HFF-Myc (cell line): ENCODE measurements at regions not wholly inside any gene's neighbourhood (a gene's known extent, or its start where the extent isn't known, plus 50 kb on each side); places are given as distances from the start of the nearest gene placed in this dataset.

Source experiments
- DNase-seq: peaks from one replicate; pipeline ENCODE4 v3.0.0-alpha.2; 2011; ENCODE audit warnings: low read depth; ENCODE audit errors: extremely low read depth
- H3K4me3 ChIP-seq: replicated peaks from 2 replicates; pipeline ENCODE4 v1.5.1; 2011; ENCODE audit warnings: low read depth, mild to moderate bottlenecking, control low read depth, low read length
- TF ChIP-seq, protein P1 (sequence below): IDR thresholded peaks from 2 replicates; pipeline ENCODE4 v1.5.1; 2012; ENCODE audit warnings: mild to moderate bottlenecking, low read depth, low read length, control low read depth; ENCODE audit errors: missing control alignments

DNA sequence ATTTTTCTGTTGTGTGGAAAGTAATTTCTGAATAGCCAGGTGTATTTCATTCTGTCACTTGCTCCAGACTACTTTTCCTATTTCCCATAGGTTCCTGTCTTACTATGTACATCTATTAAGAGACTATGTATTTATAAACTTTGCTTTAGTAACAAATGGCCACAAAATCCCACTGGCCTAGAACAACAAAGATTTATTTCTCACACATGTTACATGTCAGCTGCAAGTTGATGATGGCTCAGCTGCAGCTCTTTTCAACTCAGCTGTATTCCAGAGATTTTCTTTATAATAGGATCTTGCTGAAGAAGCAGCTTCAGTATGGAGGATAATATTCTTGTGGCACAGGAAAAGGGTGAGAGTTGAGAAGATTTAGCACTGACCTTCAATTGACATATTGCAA lies 539.6 kb upstream of the LRRC4C start:
- TF ChIP-seq, protein P1, sequence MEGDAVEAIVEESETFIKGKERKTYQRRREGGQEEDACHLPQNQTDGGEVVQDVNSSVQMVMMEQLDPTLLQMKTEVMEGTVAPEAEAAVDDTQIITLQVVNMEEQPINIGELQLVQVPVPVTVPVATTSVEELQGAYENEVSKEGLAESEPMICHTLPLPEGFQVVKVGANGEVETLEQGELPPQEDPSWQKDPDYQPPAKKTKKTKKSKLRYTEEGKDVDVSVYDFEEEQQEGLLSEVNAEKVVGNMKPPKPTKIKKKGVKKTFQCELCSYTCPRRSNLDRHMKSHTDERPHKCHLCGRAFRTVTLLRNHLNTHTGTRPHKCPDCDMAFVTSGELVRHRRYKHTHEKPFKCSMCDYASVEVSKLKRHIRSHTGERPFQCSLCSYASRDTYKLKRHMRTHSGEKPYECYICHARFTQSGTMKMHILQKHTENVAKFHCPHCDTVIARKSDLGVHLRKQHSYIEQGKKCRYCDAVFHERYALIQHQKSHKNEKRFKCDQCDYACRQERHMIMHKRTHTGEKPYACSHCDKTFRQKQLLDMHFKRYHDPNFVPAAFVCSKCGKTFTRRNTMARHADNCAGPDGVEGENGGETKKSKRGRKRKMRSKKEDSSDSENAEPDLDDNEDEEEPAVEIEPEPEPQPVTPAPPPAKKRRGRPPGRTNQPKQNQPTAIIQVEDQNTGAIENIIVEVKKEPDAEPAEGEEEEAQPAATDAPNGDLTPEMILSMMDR = no peak
- no peak for DNase-seq
- no peak overlapping the region for H3K4me3 ChIP-seq

DNA sequence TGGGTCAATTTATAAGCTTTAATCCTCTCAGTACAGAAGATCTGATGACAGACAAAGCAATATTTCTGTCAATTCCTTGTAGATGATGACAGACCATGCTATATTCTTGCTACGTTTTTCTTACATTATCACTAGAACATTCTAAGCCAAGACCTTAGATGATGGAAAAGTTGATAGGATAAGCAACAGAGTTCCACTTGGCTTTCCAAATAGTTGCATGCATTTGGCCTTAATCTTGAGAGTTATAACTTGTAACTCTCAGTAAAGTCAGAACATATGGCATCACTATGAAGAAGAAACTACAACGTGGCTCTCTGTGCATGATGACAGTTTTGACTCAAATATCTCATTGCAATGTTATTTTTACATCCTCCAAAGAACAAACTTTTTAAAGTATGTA lies 544.3 kb upstream of the LRRC4C start:
- no peak overlapping the region for H3K4me3 ChIP-seq
- DNase-seq = no peak
- TF ChIP-seq, protein P1 = no peak

DNA sequence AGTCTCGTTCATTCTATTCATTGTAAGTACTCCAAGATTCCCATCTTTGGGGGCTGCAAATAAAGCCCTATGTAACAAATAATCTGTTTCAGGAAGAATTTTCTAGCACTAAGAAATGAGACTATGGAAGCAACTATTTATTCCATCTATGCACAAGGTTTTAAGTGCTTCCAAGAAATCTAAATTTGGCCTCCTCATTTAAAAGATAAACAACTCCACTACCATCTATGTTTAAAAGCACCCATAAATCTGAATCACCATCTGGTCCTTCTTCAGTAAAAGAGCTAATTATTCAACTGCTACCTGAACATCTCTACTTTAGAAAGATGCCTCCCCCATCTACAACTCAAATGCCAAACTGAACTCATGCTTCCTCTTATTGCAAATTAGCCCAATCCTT lies 547.3 kb upstream of the LRRC4C start:
- H3K4me3 ChIP-seq = no peak overlapping the region
- TF ChIP-seq, protein P1 = no peak
- DNase-seq = no peak

DNA sequence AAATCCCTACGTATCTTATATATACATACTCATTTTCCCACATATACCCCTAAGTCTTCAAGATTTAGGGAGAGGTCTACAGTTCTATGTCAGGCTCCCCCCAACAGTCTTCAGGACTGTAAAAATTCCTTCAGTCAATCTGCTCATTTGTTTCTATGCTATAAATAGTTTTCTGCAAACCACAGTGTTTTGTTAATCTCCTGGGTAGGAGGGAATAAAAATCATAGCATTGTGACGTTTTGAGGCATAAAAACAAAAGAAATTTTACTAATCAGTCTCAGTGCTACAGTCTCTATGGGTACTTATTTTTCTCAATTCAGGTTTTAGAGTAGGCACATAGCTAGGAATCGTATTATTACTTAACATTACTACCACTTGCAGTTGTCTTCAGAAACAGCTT lies 552.8 kb upstream of the LRRC4C start:
- H3K4me3 ChIP-seq = no peak overlapping the region
- no peak for DNase-seq
- TF ChIP-seq, protein P1 = no peak

DNA sequence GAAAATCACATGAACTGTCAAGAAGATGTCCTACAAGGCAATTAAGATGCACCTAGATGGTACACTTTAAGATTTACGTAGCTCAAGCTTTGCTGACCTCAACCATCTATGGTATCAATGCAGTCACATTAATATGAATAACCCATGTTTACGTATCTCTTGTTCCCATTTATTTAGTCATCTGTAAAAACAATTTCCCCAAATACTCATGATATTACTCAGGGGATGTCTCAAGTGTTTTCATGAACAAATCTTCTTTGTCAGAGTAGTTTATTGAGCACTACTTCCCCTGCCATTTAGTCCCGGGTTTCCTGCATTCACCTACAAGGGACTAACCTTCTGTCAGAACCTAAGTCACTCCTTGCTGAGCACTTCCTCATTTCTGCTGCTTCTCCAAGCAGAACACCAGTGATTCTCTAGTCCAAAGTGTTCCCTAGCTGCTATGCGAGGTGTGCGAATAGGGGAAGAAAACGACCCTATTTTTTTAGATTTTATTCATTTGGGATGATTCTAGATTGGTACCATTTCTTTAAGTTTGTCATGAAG lies 554.3 kb upstream of the LRRC4C start:
- DNase-seq = no peak
- TF ChIP-seq, protein P1 = no peak
- H3K4me3 ChIP-seq = no peak overlapping the region

DNA sequence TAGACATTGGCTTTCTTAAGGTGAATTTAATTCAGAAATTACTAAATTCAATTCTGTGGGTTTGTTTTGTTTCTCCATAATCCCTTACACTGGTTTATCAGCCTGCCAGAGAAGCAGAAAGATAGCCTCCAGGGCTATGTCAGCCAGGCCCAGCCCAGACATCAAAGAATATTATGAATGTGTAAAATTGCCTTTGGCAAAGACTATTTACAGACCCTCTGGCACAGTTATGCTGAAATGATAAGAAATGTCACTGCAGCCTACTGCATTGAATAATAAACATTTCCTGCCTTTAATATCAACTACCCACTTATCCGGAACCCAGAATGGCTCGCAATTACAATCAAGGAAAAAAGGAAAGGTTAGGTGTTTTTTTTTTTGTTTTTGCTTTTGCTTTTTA lies 562.5 kb upstream of the LRRC4C start:
- no peak overlapping the region for H3K4me3 ChIP-seq
- TF ChIP-seq, protein P1 = no peak
- no peak for DNase-seq

DNA sequence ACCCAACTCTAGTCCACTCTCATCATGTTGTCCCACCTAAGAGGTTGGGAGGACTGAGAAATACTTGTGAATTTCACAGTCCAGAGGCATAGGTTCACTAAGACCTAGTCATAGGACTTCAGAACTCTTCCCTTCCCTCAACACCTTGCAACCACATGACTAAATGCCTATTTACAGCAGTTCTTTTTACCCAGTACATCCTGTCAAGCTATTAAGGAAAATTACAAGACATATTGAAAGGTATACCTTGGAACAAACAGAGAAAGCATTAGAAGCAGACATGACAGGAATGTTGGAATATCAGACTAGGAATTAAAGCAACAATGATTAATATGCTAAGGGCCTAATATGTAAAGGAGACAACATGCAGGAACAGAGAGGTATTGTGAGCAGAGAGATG lies 563.8 kb upstream of the LRRC4C start:
- no peak overlapping the region for H3K4me3 ChIP-seq
- no peak for DNase-seq
- TF ChIP-seq, protein P1 = no peak
